ENCODE measurements at regions not wholly inside any gene's neighbourhood (a gene's known extent, or its start where the extent isn't known, plus 50 kb on each side); places are given as distances from the start of the nearest gene placed in this dataset.

- no peak for DNase-seq
Measured at GRCh38 chr18:70429847-70430500, 141.1 kb downstream of the SOCS6 start.

DNA sequence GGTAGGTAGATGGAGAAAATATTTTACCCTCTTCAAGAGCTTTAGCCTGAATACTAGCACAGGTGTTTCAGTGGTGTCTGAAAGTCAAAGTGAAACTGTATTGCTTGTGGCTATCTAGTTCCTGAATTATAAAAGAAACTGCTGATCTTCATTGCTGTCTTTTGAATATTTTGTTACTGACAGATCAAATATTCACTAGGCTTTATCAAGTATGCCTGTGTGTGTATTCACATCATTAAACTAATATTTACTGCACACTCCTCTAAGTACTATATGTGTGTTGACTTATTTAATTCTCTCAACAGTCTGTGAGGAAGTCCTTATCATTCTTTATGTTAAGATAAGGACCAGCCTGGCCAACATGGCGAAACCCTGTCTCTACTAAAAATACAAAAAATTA, 139.6 kb downstream of the SOCS6 start:
- DNase-seq, result no peak

DNA sequence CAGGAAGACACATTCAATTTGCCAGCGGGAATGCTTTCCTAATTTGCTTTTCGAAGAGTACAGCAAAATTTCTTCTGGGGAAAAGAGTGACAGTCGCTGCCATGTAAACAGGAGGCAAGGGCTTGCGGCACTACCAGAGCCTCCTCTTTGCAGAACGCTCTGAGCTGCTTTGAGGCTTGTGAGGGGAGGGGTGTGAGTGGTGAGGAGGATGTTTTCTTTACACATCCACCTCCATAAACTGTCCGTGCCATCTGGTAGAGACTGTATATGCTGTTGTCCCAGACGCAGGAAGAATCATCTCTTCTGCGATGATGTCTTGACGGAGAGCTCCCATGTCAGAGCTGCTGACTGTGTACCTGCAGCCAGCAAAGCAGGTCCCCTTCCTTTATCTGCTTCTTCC, 138.0 kb downstream of the SOCS6 start:
- DNase-seq, result no peak

- DNase-seq, result no peak
Measured at GRCh38 chr18:70425236-70425635, 136.4 kb downstream of the SOCS6 start.

DNA sequence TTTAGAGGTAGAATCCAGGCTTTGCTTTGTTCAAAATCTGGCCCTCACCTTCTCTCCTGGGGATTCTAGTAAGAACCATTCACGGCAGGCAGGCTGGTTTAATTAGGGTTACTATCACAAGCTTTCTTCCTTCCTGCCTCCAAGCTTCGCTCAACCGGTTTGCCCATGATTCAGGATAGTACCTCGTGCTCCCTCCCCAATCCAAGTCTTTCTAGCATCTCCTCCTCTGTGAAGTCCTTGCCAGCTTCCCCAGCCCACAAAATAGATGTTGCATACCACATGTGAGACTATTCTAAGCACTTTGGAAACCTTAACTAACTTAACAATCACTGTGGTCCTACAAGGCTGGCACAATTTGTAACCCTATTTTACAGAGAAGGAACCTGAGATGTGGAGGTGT, 135.1 kb downstream of the SOCS6 start:
- no peak for DNase-seq

- DNase-seq, result no peak
Measured at GRCh38 chr18:70423120-70423519, 134.3 kb downstream of the SOCS6 start.

DNA sequence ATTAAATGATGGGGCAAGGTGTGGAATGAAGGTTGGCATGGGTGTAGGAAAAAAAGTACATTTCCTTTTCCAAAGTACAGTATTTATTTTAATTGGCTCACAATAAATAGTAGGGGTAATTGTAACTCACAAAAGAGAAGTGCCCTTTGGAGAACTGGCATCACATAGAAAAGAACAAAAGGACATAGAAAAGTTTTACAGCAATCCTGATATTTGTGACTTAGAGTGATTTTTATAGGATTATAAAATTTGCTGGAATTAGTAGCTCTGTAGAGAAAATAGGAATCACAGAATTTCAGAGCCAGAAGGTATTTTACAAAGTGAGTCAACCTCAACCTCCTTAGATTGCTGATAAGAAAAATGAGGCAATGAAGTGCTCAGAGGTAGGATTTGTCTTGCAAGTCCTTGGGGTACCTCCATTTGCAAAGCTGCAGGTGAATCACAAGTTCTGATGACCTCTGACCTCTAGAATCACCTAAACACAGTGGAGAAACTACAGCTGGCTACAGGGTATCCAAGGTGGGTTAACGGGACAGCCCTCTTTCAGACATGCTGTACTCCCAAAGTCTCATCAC, 133.6 kb downstream of the SOCS6 start:
- no peak for DNase-seq

GRCh38 chr18:70421471-70422390, 132.9 kb downstream of the SOCS6 start:
- DNase-seq, result no peak

GRCh38 chr18:70420146-70420898, 131.5 kb downstream of the SOCS6 start:
- DNase-seq, result no peak

- DNase-seq, result no peak
Measured at GRCh38 chr18:70419526-70419925, 130.7 kb downstream of the SOCS6 start.

- DNase-seq, result no peak
Measured at GRCh38 chr18:70418546-70419311, 129.9 kb downstream of the SOCS6 start.

GRCh38 chr18:70417847-70418246, 129.0 kb downstream of the SOCS6 start:
- DNase-seq, result no peak

DNA sequence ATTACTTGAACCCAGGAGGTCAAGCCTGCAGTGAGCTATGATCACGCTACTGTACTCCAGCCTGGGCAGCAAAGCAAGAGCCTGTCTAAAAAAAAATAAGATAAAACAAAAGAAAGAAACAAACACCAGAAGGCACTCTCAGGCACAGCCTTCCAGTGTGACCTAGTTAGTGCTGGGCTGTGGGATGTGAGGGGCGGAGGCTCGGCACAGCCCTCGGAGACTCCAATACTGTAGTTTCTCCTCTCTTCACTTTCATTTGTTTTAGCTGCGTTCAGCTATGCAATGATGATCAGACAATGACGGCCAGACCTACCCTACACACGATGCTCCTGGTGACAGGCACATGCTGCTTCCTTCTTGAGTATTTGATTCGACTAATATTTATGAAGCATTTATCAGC, 127.7 kb downstream of the SOCS6 start:
- no peak for DNase-seq

DNA sequence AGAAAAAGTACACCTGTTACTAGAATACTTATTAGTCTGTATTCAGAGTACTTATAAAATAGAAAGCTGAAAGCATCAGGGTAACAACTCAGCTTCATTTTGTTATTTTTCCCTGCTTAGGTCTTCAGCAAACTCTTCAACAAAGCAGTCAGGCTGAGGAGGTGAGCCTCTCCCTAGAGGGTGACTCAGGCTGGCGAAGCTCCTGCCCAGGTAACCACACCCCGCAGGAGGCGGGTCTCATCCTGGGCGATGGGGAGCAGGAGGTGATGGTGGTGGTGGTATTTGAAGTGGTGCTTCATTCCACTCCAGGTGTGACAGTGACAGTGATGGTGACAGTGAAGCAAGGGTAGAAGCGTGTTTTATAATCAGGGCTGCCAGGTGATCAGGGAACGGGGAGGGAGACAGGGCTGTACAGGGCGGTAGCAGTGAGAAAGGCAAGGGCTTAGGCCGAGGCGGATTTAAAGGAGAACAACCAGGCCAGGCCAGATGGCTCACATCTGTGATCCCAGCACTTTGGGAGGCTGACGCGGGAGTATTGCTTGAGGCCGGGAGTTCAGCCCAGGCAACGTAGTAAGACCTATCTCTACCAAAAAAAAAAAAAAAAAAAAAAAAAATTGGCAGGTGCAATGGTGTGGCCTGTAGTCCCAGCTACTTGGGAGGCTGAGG, 127.1 kb downstream of the SOCS6 start:
- DNase-seq, result no peak

DNA sequence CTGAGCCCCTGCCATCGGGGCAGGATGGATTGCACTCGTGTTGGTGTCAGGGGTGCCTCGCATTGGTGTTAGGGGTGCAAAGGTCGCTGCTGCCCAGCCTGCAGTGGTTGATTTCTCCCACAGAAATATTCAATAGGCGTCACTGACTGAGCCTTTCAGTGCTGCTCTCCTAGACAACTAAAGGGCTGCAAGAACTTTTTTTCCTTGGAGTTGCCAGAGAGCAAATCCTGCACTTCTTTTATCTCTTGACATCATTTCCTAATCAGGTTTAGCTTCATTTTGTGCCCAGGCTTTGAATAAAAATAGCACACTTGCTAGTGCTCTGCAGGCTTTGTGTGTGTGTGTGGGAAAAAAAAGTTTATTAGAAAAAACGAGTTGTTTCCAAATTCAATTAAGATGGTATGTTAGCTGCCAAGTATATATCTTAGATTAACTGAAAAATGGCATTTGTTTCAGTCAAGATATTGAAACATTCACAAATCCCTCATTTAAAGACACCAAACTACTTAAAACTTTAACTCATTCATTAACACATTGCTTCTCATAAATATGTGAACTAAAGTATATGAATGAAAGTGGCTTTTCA, 125.6 kb downstream of the SOCS6 start:
- DNase-seq, result no peak

DNA sequence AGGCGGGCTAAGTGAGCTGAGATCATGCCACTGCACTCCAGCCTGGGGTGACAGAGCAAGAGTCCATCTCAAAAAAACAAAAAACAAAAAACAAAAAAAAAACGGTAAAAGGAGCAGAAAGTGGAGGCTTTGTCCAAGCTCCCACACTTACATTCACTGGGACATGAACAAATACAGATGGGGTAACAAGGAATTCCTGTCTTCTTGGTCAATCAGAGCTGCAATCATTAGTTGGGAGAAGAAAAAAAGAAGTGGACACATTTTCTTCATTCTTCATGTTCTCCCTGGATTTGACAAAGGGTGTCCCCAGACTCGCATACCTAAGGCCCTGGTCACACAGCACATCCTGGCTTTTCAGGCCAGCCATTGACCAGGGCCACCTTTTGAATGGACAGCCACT, 124.6 kb downstream of the SOCS6 start:
- DNase-seq, result no peak

DNA sequence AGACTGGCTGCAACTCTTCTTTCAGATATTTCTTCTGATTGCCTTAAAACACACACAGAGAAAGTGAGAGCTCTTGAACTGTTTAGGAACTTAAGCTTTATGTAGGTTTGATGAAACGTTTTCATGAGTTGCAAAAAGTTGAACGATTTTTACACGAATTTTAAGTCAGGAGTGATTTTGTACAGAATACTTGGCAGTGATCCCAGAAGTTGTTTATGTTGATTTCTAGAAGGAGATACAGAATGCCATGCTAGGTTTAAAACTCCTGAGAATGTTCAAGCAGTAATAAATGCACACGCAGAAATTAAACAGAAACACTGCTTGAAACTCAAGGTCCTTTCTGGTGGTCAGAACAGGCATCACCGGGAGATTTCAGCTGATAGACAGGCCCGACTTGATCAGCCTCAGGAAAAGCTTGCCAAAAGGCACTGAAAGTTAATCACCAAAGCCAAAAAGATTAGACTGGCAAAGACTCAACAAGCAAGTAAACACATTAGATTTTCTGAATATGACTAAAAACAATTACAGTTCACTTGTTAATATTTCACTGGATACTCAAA, 123.1 kb downstream of the SOCS6 start:
- DNase-seq, result no peak

GRCh38 chr18:70411307-70411706, 122.5 kb downstream of the SOCS6 start:
- DNase-seq, result no peak

DNA sequence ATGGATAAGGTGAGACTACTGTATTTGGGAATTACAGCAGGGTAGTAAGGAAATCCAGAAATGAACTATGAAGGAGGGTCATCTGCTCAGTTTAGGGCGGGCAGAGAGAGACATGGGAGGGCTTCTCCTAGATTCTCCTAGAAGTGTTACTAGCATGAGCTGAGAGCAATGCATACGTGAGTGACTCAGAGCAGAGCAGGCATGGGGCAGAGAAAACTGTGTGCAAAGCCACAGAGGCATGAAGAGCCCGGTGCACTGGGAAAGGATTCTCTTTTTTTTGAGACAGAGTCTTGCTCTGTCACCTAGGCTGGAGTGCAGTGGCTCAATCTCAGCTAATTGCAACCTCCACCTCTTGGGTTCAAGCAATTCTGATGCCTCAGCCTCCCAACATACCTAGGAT, 116.2 kb downstream of the SOCS6 start:
- no peak for DNase-seq

DNA sequence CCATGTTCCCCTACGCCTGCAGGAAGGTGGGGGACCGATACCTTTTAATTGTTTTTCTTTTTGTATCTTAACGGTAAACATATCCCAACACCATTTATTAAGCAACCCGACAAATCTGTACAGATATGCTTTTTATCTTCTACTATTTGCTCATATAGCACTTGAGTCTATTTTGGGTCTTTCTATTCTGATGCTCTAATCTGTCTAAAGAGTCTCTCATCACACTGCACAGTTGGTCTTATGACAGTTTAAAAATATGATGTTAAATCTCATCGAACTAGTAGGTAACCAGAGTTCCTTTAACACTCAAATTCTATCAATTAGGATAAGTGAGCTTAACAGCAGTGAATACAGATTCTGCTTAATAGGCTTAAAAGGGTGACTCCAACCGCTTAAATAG, 111.6 kb downstream of the SOCS6 start:
- DNase-seq, result no peak

GRCh38 chr18:70398076-70398475, 109.2 kb downstream of the SOCS6 start:
- no peak for DNase-seq

Measured in activated effector memory CD4-positive, alpha-beta T cell treated with anti-CD3 and anti-CD28 coated beads, Interleukin-2, amount 50 U/mL, for 16 hours (primary cell).